Endothelial cell of umbilical vein (primary cell): ENCODE measurements at regions not wholly inside any gene's neighbourhood (a gene's known extent, or its start where the extent isn't known, plus 50 kb on each side); places are given as distances from the start of the nearest gene placed in this dataset.

Source experiments
- EZH2 ChIP-seq: IDR thresholded peaks from 2 replicates; pipeline ENCODE4 v1.6.1; 2012; ENCODE audit warnings: borderline replicate concordance, low read depth, mild to moderate bottlenecking, moderate library complexity, low read length, inconsistent platforms; ENCODE audit not compliant: severe bottlenecking
- GATA2 ChIP-seq: IDR thresholded peaks from 2 replicates; pipeline ENCODE4 v1.7.0; 2011; ENCODE audit warnings: low read depth, mild to moderate bottlenecking, moderate library complexity, mixed read lengths, low read length; ENCODE audit not compliant: insufficient read length, insufficient read depth
- MYC ChIP-seq: IDR thresholded peaks from one replicate; pipeline ENCODE4 v1.6.1; 2011; ENCODE audit warnings: mild to moderate bottlenecking, low read depth, low read length
- POLR2A ChIP-seq: IDR thresholded peaks from 2 replicates; pipeline ENCODE4 v1.6.1; 2012; ENCODE audit warnings: low read depth, mild to moderate bottlenecking, control low read depth, low read length
- POLR2AphosphoS5 ChIP-seq: IDR thresholded peaks from 2 replicates; pipeline ENCODE4 v1.6.1; 2012; ENCODE audit warnings: low read depth, mild to moderate bottlenecking, control low read depth, low read length, moderate library complexity; ENCODE audit not compliant: insufficient read depth
- TF ChIP-seq, protein P1 (sequence below), 2 donors: IDR thresholded peaks; 1 replicate in 1 of 2; 2 replicates in 1 of 2; pipeline ENCODE4 v1.5.1; 2011; ENCODE audit warnings: low read length in 2 of 2, mild to moderate bottlenecking in 2 of 2, moderate library complexity in 2 of 2, control low read depth in 1 of 2, inconsistent platforms in 1 of 2, low read depth in 1 of 2; ENCODE audit not compliant: insufficient read depth in 1 of 2; ENCODE audit errors: extremely low read depth in 1 of 2
- TF ChIP-seq, protein P2 (sequence below): IDR thresholded peaks from 2 replicates; pipeline ENCODE4 v1.6.1; 2011; ENCODE audit not compliant: insufficient read depth, insufficient read length

DNA sequence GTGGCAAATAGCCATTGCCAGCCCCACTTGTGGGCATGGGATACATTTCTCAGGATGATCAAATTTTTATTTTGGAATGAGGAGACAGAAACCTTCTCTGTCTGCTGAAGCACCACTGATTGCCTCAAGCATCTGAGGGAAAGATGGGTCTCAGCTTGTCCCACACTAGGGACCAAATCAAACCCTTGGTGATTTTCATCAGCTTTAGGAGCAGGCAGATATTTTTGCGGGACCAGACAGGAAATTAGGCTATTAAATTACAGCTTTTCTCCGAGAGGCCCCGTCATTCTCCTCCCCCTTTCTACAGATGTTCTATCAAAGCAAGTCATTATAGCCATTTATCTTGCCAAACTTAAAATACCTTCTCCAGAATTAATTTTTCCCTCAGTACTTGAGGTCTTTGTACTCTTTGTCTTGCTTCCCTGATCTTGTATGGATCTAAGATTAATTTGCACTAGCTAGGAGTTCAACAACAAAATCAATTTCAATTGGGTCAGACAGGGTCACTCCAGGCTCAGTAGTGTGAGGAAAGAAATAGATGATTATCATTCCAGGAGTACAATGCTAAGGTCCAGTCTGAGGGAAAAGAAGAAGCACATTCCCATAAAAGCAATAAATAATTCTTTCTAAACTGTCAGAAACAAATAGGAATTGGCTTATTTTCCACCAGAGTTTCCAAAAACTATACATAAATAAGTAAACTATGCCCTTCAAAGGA, 818.1 kb upstream of the SOX11 start:
- TF ChIP-seq, protein P1, sequence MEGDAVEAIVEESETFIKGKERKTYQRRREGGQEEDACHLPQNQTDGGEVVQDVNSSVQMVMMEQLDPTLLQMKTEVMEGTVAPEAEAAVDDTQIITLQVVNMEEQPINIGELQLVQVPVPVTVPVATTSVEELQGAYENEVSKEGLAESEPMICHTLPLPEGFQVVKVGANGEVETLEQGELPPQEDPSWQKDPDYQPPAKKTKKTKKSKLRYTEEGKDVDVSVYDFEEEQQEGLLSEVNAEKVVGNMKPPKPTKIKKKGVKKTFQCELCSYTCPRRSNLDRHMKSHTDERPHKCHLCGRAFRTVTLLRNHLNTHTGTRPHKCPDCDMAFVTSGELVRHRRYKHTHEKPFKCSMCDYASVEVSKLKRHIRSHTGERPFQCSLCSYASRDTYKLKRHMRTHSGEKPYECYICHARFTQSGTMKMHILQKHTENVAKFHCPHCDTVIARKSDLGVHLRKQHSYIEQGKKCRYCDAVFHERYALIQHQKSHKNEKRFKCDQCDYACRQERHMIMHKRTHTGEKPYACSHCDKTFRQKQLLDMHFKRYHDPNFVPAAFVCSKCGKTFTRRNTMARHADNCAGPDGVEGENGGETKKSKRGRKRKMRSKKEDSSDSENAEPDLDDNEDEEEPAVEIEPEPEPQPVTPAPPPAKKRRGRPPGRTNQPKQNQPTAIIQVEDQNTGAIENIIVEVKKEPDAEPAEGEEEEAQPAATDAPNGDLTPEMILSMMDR (IDR thresholded peaks at IDR 0.05; ENCODE audit: extremely low read depth in 1 of 2, insufficient read depth in 1 of 2, low read depth in 1 of 2, low read length in 2 of 2) = no peak
- no peak for TF ChIP-seq POLR2A
- TF ChIP-seq EZH2 = no peak
- no peak for TF ChIP-seq POLR2AphosphoS5
- TF ChIP-seq MYC = no peak
- no peak for TF ChIP-seq GATA2
- TF ChIP-seq, protein P2, sequence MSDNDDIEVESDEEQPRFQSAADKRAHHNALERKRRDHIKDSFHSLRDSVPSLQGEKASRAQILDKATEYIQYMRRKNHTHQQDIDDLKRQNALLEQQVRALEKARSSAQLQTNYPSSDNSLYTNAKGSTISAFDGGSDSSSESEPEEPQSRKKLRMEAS = no peak
